ENCODE measurements at regions not wholly inside any gene's neighbourhood (a gene's known extent, or its start where the extent isn't known, plus 50 kb on each side); places are given as distances from the start of the nearest gene placed in this dataset.

- DNase-seq: peak in 8 of 58 donors; percentile 5 to 69 (median 35)
Measured at GRCh38 chr2:128523457-128523856, 204.8 kb upstream of the HS6ST1 start.

DNA sequence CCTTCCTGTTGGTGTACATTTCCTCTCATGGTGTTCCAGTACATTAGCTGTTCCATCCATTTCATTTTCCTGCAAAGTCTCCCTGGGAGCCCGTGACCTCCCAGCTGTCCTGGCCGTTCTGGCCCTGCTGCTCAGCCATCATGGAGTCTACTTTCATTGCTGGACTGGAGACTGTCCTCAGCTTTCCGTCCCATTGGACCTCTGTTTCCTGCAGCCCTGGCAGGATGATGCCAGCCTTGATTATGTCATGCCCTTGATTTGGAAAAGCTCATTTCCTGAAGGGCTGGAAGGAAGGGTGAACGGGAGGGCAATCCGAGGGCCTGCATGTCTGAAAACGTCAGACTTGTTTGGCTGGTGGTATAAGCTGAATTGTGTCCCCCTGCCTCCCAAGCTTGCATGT, 205.5 kb upstream of the HS6ST1 start:
- DNase-seq: no peak

DNA sequence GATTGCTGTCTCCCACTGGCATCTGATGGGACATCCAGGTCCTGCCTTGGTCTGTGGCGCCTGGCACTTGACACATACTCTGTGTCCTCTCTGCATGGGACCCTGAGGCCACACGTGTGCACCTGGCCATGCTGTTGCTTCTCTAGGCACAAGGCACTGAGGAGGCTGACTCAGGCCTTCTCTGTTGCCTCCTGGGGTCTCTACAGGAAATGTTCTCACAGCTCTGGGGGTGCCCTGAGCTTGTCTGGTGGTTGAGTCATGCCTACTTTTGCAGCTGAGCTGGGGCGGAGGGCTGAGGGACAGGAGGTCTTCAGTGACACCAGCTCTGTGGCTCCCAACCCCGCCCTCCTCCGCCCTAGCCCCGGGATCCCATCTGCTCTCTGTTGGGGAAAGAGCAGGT, 207.0 kb upstream of the HS6ST1 start:
- DNase-seq: no peak

- no peak for DNase-seq
Measured at GRCh38 chr2:128526455-128526976, 207.8 kb upstream of the HS6ST1 start.

DNA sequence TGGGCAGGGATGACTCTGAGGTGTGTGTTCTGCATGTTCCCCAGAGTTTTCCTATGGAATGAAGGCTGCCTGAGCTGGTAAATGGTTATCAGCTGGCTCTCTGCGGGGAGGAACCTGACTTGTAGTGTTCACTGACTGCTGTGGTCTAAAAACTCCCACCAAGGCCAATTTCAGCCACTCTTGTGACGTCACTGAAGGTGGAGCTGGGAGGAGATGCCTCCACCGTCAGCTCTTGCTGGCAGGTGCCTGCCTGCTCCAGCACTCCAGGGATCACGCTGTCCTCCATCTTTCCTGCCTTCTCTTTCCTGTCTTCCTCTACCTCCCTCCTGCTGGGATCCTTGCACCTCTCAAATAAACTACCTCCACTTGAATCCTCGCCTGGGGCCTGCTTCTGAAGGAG, 209.5 kb upstream of the HS6ST1 start:
- no peak for DNase-seq

- no peak for DNase-seq
Measured at GRCh38 chr2:128530025-128530573, 211.4 kb upstream of the HS6ST1 start.

DNA sequence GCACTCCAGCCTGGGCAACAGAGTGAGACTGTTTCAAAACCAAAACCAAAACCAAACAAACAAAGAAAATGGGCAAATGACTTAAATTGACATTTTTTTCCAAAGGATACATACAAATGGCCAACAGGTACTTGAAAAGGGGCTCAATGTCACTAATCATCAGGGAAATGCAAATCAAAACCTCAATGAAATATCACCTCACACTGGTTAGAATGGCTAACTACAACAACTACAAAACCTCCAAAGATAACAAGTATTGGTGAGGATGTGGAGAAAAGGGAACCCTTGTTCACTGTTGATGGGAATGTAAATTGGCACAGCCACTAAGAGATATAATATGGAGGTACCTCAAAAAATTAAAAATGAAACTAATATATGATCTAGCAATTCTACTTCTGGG, 213.2 kb upstream of the HS6ST1 start:
- no peak for DNase-seq

DNA sequence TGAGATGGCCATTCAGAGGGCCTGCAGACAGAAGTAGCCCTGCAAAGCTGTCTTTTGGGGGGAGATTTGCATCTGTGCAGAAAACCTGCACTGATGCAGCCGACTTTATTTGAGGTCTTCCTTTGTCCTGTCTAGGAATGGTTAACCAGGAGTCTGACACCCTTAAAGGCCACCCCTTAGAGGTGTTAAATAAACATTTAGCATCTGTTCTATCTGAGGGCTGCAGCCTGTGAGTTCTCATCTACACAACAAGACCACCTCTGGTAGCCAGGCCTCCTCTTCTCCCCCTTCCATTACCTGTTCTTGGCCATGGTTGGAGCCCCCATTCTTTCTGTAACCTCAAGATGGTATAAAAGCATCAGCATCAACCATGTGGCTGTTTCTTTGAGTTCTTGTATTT, 214.4 kb upstream of the HS6ST1 start:
- DNase-seq: no peak

DNA sequence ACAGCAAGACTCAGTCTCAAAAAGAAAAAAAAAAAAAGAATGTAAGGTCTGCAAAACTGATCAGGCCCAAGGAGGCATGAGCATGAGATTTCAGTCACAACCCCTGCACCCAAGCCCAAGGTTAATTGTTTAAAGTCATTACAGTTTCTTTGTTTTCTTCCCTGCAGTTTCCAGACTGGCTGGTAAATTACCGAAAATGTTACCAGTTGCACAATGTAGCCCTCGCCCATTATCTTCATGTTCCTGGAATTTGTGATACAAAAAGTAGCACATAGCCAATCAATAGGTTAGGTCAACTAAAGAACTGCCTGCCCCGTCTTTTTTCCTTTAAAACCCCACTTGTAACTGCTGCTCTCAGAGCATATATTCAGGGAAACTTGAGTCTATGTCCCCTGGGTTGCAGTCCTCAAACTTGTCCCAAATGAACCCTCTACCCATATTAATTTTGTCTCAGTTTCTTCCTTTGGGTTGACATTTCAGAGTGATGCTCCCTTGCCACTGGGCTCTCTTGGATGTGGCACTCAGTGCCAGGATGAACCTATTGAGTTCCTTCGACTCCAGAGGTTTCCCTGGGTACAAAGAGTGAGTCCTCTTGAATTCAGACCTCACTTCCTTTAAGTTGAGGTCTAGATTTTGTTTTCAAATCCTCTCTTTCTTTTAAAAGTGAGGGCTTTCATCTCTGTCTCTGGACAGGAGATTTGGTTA, 216.2 kb upstream of the HS6ST1 start:
- DNase-seq: no peak

- DNase-seq: no peak
Measured at GRCh38 chr2:128535953-128536352, 217.3 kb upstream of the HS6ST1 start.

GRCh38 chr2:128536925-128537620, 218.4 kb upstream of the HS6ST1 start:
- no peak for DNase-seq

- DNase-seq: no peak
Measured at GRCh38 chr2:128537646-128538045, 219.0 kb upstream of the HS6ST1 start.

DNA sequence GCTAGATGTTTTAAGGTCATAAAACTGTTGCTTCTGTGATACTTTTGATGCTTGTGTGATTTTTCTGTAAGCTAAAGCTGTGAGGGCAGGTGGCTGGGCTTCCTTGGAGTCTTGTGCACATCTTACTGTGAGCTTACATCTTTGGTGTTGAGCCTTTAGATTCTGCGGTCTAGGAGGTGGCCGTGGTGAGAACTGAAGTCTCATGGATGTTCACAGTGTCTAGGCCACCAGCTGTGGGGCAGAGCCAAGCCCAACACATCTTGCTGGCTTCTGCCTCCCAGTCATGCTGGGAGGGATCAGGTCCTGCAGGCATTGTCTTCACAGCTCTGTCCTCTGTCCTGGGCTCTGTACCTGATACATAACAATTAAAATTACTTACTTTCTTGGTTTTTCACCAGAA, 219.7 kb upstream of the HS6ST1 start:
- DNase-seq: no peak

GRCh38 chr2:128540670-128541069, 222.0 kb upstream of the HS6ST1 start:
- no peak for DNase-seq

GRCh38 chr2:128541448-128541847, 222.8 kb upstream of the HS6ST1 start:
- DNase-seq: no peak

GRCh38 chr2:128543036-128543435, 224.4 kb upstream of the HS6ST1 start:
- no peak for DNase-seq

- DNase-seq: no peak
Measured at GRCh38 chr2:128543646-128544045, 225.0 kb upstream of the HS6ST1 start.

DNA sequence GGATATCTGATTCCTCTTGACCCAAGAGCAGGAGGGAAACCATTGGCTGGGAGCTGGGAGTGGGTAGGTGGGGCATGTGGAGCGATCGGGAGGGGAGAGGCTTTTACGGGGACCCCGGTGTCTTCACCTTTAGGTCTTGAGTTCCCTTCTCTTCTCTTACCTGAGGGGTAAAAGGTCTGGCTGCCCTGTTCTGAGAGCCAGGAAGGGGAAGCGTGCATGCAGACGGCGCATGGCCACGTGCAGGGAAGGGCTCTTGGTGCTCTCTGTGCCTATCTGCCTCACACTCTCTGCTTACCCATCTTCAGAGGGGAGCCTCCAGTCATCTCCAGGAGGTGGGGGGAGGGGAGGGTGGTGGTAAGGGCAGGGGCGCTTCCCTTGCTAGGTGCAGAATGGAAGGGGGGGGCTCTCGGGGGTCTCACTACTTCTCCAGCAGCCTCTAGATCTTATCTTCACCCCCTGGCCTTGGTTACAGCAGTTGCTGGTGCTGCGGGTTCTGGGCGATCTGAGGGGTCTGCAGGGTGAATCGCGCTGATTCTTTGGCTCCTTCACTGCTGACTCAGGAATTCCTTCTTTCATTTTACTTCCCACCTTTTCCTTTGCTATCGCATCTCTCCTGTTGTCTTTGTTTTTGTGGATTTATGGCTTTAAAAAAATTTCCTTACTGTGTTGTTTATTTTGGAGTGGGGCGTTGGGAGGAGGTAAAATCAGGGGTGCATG, 225.8 kb upstream of the HS6ST1 start:
- DNase-seq: no peak

DNA sequence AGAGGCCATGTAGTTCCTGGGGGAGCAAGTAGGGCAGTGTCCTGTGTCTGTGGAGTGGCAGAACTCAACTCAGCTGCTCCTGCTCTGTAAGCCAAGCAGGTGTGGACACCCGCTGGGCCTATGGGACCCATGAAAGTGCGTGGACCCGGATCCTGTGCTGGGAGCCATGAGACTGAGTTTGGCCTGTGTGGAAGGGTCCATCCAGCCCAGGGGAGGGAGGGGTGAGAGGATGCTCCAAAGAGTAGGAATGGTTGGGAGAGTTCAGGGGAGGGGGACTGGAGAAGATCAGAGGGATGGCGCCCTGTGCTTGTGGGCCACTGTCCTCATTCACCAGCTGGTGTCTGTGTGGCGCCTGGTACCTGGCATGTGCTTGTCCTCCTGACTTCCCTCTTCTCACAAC, 226.4 kb upstream of the HS6ST1 start:
- no peak for DNase-seq

GRCh38 chr2:128545829-128546228, 227.2 kb upstream of the HS6ST1 start:
- peak in 1 of 58 donors; percentile 32 for DNase-seq

GRCh38 chr2:128547667-128548066, 229.0 kb upstream of the HS6ST1 start:
- no peak for DNase-seq

DNA sequence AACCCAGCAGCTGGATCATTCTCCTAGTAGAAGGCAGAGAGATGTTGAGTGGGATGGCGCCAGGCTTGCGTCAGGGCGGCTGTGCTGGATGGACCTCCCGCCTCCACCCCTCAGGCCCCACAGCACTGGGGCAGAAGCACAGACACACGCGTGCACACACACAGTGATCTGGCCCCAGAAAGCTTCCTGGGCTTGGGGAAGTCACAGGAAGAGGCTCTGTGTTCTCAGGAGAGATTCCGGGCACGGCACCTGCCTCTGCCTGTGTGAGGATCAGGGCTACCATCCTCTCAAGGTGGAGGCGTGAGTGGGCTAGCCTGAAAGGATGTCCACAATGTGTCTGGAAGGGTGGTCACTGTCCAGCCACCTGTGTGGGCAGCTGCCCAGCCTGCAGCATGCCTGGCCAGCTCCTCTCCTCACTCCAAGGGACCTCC, 229.8 kb upstream of the HS6ST1 start:
- no peak for DNase-seq
